HG03139 (cell line): ENCODE measurements at regions not wholly inside any gene's neighbourhood (a gene's known extent, or its start where the extent isn't known, plus 50 kb on each side); places are given as distances from the start of the nearest gene placed in this dataset.

Experiments used
- ATAC-seq: cut with Tn5 transposase; IDR thresholded peaks from one replicate; pipeline ENCODE4 v1.9.1; 2021; ENCODE audit not compliant: unreplicated experiment

- no peak for ATAC-seq
Measured at GRCh38 chr10:44301781-44302355, 83.0 kb downstream of the CXCL12 start.

GRCh38 chr10:44300666-44301649, 83.9 kb downstream of the CXCL12 start:
- peak; percentile 57 for ATAC-seq

DNA sequence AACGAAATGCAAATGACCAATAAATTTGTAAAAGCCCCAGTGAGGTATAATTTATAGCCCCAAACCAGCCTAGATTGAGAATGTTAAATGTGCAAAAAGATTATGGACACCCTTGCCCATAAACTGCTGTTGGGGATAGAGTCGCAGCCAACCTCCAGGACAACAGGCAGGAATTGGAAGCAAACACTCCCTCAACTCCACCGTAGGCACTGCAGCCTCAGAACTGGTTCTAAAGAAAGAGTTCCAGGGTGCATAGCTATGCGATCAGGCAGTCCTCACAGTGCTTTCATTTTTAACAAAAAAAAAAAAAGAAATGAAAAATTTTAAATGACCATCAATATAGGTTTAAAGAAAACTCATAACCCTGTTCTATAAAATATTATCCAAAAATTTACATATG, 86.2 kb downstream of the CXCL12 start:
- no peak for ATAC-seq

DNA sequence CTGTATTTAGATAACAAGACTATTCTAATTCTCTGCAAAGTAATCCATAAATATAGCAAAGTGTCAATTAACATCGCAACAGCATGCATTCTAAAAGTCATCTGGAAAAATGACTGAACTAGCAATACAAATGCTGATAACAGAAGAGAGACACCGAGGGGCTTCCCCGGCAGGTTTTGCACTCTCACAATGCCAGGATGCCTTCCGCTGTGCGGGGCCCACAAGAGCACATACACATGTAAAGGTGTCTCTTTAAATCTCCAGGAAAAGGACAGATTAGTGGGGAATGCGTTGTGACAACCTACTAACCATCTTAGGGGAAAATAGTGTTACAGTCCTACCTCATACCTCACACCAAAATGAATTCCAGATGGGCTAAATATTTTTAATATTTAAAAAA, 86.9 kb downstream of the CXCL12 start:
- no peak for ATAC-seq

DNA sequence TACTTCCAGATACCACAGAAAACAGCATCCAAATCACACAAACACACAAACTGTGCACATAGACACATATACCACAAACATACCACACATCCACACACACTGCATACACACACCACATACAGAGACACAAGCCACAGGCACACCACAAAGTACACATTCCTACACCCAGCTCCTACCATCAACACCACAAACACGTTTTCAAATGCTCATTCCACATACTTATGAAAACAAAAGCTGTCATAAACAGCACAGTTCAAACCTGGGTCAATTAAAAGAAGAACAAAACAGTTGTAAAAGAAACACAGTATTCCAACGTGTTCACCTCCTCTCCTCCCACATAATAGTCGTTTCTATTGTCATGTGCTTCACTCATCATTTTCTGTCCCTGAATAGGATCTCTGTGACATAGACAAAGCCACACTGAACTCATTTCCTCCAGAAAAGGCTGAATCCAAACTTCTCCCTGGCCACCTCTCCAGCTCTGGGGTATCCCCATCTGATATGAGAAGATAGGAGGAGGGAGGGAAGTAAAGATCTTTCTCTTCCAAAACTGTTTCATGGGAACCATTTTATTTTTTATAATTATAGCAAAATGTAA, 89.2 kb downstream of the CXCL12 start:
- no peak for ATAC-seq

- ATAC-seq, result no peak
Measured at GRCh38 chr10:44294726-44295412, 90.0 kb downstream of the CXCL12 start.

DNA sequence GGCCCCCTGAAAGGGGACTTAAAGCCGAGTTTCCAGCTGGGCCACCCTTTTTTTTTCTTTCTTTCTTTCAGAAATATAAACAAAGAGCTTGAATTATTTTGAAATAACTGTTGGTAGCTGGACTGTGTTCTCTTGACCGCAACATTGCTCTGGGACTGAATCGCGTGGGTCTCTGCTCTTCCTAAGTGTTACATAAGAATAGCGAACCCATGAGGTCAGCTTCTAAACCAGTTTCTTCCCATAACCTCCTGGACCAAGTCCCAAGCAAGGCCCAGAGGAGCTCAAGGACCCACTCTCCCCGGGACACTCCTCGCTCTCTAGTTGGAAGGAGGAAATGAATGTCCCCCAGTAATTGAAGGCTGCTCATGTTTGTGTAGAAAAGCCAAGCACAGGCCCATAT, 91.1 kb downstream of the CXCL12 start:
- ATAC-seq, result no peak

- no peak for ATAC-seq
Measured at GRCh38 chr10:44293306-44293778, 91.6 kb downstream of the CXCL12 start.

- no peak for ATAC-seq
Measured at GRCh38 chr10:44292390-44293002, 92.4 kb downstream of the CXCL12 start.

- no peak for ATAC-seq
Measured at GRCh38 chr10:44291091-44291490, 93.8 kb downstream of the CXCL12 start.

DNA sequence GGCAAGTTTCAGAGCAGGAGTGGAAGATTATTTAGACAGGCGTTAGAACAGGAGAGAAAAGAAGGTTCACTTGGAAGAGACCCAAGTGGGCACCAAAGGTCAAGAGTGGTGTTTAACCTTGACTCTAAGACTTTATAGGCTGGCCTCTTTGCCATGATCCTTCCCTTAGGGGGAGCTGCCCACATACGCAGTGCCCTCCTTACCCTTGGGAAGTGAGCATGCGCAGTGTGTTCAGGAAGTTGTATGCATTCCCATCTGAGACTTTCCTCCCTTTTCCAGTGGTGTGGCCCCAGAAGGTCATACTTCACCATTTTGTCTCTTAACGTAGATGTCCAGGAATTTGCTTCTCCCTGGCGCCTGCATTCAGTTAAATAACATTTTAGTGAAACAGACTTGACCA, 95.8 kb downstream of the CXCL12 start:
- ATAC-seq, result no peak

- no peak for ATAC-seq
Measured at GRCh38 chr10:44287408-44287807, 97.5 kb downstream of the CXCL12 start.

DNA sequence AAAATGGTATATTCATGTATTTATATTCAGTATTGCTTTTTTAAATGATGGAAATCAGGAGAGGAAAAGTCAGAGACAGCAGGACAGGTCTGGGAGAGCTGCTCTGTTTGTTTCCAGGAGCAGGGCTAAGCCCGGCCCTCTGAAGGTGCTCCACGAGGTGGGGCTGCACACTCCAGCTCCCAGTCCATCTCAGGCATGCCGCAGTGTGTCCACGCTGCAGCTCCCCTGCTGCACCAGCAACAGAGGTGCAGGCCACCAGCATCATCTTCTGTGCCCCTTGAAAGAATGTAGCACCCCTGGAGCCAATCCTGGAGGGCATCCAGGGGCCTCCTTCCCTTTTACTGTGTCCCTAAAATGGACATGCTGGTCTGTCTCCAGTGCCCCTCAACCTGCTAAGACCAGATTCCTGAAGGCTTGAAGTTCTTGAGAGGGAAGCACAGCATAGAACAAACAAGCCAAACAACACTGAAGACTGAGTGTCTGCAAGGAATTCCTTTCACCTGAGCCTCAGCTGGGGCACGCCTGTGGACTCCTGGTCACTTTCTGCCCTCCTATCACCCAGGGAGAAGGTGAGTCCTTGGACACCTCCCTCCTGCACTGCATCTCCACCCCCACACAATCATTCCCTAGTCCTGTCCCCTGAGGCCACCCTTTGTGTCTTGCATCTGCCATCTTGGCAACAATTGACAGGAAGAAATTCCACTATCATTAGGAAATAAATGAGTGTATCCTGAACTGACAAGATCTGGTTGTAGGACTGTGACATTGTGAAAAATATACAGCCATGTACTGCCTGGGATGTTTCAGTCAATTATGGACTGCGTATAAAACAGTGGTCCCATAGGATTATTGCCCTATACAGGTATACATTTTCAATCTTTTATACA, 100.5 kb downstream of the CXCL12 start:
- no peak for ATAC-seq

DNA sequence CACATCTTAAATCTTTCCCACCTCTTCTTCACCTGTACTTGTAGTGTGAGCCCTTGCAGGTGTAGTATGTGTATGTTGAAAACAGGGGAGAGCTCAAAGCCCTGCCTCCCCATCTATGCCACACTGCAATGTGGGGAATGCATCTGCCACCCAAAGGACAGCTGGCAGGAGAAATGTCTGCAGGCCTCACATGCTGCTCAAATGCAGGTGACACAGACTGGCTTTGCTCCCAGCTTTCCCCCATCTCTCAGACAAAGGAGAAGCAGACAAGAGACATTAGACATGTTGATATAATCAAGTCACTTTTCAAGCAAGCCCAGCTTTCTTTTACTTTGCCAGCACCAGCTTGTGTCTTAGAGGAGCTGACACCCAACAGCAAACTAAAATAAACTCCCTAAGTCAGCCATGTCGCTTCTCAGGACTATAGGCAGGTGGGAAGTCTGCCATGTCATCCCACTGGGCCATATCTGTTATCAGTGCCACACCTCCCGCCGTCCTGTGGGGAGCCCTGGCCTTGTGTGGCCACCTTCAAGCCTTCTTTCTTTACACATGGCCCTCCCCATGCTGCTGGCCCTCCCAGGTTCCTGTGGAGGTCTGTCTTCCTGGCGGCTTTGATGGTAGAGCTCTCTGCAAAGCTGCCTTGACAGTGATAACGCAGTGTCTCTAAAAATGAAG, 102.1 kb downstream of the CXCL12 start:
- ATAC-seq, result no peak

DNA sequence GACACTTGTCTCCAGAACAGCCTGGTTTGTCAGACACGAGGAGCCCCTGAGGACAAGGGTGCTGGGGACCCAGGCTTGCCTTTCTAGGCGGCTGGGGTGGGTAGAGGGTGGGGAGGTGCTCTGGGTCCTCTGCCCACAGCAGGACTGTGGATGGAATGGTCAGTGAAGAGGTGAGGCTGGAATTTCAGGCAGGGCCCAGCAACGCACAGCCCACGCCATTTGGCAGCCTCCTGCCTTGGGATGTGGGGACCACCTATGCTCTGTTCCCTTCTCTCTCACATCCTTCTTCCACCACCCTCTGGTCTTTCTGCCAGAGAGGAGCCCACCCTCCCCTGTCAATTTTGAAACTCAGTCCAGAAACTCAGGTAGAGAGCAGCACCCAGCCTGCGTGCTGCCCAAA, 103.2 kb downstream of the CXCL12 start:
- no peak for ATAC-seq

GRCh38 chr10:44281089-44281613, 103.7 kb downstream of the CXCL12 start:
- ATAC-seq, result no peak

GRCh38 chr10:44280226-44281014, 104.5 kb downstream of the CXCL12 start:
- no peak for ATAC-seq

DNA sequence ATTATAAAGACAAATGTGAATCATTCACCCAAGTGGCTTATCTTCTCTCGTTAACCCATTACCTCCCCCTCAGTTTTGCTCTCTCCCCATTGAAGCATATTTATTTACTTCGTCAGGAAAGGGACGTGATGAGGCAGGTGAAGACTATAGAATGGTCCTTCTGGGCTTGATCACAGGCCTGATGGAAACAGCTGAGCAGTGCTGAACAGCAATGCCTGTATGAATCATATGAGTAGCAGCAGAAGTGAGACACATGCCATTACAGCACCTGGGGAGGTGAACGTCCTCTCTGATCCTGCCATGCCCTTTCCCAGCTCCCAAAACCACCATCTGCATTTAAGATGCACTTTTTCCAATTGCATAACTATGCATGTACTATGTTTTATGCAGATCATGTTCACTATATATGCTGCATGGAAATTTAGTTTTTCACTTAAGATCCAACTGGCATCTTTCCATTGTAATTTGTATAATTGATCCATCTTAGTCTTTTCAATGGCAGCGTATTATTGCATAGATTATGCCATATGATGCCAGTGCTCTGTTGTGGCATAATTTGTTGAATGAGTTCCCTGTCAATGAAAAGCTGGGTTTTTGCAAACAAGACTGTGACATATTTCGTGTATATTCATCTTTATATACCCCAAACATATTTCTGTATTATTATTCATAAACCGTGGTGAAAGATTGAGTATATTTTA, 105.3 kb downstream of the CXCL12 start:
- no peak for ATAC-seq
